Stimulated activated memory B cell treated with anti-CD40 and anti-IgM and Interleukin-4, amounts not matched to agents 10 μg/mL and 1 μg/mL and 100 μg/mL, for 72 hours (primary cell): ENCODE measurements at regions not wholly inside any gene's neighbourhood (a gene's known extent, or its start where the extent isn't known, plus 50 kb on each side); places are given as distances from the start of the nearest gene placed in this dataset.

ENCODE experiments used
- ATAC-seq: fragments of 150-1000 bp; cut with Tn5 transposase; 2 replicates; pipeline ENCODE4 v1.10.0; 2021
- H3K27ac Mint-ChIP-seq: one replicate; pipeline ENCODE4 v1.8.0; 2022; ENCODE audit warnings: mild to moderate bottlenecking, mixed read lengths
- H3K27me3 Mint-ChIP-seq: one replicate; pipeline ENCODE4 v1.8.0; 2022; ENCODE audit warnings: mixed read lengths
- H3K36me3 Mint-ChIP-seq: one replicate; pipeline ENCODE4 v1.8.0; 2022; ENCODE audit warnings: mixed read lengths
- H3K4me1 Mint-ChIP-seq: one replicate; pipeline ENCODE4 v1.8.0; 2022; ENCODE audit warnings: mixed read lengths
- H3K4me3 Mint-ChIP-seq: one replicate; pipeline ENCODE4 v1.8.0; 2022; ENCODE audit warnings: mild to moderate bottlenecking, moderate library complexity, mixed read lengths
- H3K9me3 Mint-ChIP-seq: one replicate; pipeline ENCODE4 v1.8.0; 2022; ENCODE audit warnings: mixed read lengths

- no peak for ATAC-seq
- H3K27me3 Mint-ChIP-seq: no peaks in the 10 kb centered on the region
- no peak overlapping the region for H3K27ac Mint-ChIP-seq
- H3K4me1 Mint-ChIP-seq: no peaks in the 10 kb centered on the region
- H3K36me3 Mint-ChIP-seq: no peaks in the 10 kb centered on the region
- H3K9me3 Mint-ChIP-seq: no peaks in the 10 kb centered on the region
- no peak overlapping the region for H3K4me3 Mint-ChIP-seq
Observed at GRCh38 chr20:22462975-22463914, 121.1 kb downstream of the FOXA2 start.

- no peak for ATAC-seq
- H3K36me3 Mint-ChIP-seq: no peaks in the 10 kb centered on the region
- no peaks in the 10 kb centered on the region for H3K9me3 Mint-ChIP-seq
- H3K27me3 Mint-ChIP-seq: no peaks in the 10 kb centered on the region
- H3K27ac Mint-ChIP-seq: no peak overlapping the region
- H3K4me3 Mint-ChIP-seq: no peak overlapping the region
- no peaks in the 10 kb centered on the region for H3K4me1 Mint-ChIP-seq
Observed at GRCh38 chr20:22460803-22461202, 123.6 kb downstream of the FOXA2 start.

DNA sequence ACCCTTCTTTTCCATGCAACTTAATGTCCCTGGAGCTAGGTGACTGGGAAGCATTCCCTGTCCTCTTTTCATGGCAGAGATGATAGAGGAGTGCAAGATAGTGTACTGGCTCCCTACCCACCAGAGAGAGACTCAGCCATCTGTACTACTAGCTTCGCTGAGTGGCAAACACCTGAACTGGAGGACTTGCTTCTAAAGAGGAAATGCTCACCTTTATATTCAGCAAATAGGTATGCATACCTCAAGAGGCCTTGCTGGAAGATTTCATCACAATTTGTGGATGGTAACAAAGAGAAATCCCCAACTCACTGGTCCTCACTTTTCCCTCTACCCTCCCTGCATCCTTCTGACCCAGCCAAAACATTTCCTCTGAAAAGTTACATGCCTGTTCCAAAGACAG is 124.1 kb downstream of the FOXA2 start:
- Mint-ChIP-seq H3K9me3 (no peaks in the 10 kb centered on the region), H3K27ac (no peak overlapping the region), H3K27me3 (no peaks in the 10 kb centered on the region), H3K36me3 (no peaks in the 10 kb centered on the region), H3K4me1 (no peaks in the 10 kb centered on the region), H3K4me3 (no peak overlapping the region)
- no peak for ATAC-seq

DNA sequence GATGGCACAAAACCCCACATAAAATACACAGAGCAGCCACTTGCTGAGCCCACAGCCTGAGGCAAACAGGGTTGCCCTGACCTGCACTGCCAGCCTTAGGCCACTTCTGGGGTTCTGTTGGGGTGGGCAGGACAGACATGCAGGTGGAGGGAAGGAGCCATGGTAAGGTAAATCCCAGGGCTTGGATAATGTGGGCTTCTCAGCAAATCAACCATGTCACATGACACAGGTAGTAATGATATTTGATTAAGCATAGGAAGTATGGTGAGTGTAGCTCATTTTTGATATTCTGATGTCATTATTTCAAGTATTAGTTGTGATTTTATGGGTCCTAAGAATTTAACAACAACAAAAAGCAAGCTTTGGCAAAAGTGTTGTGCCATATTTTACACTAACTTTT is 124.6 kb downstream of the FOXA2 start:
- no peaks in the 10 kb centered on the region for H3K27me3 Mint-ChIP-seq
- H3K4me1 Mint-ChIP-seq: no peaks in the 10 kb centered on the region
- ATAC-seq: no peak
- no peak overlapping the region for H3K27ac Mint-ChIP-seq
- H3K9me3 Mint-ChIP-seq: no peaks in the 10 kb centered on the region
- H3K4me3 Mint-ChIP-seq: no peak overlapping the region
- H3K36me3 Mint-ChIP-seq: no peaks in the 10 kb centered on the region

DNA sequence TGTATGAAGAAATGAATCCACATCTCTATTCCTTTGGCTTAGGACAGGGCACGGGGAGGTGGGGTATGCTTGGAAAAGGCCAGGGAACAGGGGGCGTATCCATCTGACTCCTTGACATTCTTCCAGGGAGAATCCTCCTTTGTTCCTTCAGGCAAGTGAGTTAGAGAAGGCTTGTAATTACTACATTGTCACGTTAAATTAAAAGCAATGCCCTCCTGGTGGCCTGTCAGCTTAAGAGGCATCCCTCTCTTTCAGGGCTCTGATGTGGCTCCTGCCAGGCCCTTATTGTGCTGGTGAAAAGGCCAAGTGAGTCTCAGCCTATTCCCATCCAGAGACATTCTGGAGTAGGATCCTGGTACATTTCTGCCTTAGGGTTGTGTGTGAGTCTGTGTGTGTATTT is 128.3 kb downstream of the FOXA2 start:
- H3K36me3 Mint-ChIP-seq: no peaks in the 10 kb centered on the region
- no peaks in the 10 kb centered on the region for H3K27me3 Mint-ChIP-seq
- ATAC-seq: no peak
- no peak overlapping the region for H3K27ac Mint-ChIP-seq
- no peak overlapping the region for H3K4me3 Mint-ChIP-seq
- no peaks in the 10 kb centered on the region for H3K4me1 Mint-ChIP-seq
- H3K9me3 Mint-ChIP-seq: no peaks in the 10 kb centered on the region

GRCh38 chr20:22455259-22455658 is 129.1 kb downstream of the FOXA2 start:
- Mint-ChIP-seq H3K4me3 (no peak overlapping the region), H3K27ac (no peak overlapping the region), H3K4me1 (no peaks in the 10 kb centered on the region), H3K36me3 (no peaks in the 10 kb centered on the region), H3K9me3 (no peaks in the 10 kb centered on the region), H3K27me3 (no peaks in the 10 kb centered on the region)
- ATAC-seq: no peak

DNA sequence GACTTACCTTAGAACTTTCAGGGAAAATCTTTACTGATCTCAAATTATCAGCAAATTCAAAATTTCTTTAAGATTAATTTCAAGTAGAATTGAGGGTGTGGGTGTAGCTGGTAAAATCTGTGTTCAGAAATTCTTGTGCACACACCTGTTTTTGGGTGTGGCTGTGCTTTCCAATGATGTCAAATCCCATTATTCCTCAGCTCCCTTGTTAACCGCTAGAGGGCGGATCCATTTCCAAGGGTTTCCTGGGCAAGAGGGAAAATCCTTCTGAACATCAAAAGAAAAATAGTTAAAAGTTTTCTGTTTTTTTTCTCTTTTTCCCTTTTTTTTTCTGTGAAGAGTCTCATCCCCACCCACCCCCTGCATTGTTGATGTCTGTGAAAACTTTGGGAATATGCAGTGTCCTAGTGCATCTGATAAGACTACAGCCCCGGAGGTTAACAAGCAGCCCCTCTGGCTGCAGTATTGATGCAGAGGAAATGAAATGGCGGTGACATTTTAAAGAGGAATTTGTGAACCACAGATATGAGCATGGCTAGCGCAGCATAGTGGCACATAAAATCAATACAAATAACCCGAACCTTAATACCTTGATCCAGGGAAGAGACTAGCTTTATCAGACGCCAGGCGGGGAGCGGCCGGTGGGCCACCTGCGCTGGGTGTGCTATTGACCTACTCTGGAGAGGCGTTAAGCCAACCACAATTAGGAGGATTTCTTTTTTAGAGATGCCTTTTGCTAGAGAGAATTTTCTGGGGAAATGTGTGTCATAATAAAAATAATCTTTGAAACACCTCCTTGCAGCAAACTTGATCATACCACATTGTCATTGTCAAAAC is 130.9 kb downstream of the FOXA2 start:
- Mint-ChIP-seq H3K27me3 (no peaks in the 10 kb centered on the region), H3K4me3 (no peak overlapping the region), H3K9me3 (no peaks in the 10 kb centered on the region), H3K4me1 (no peaks in the 10 kb centered on the region), H3K27ac (no peak overlapping the region), H3K36me3 (no peaks in the 10 kb centered on the region)
- ATAC-seq: no peak

DNA sequence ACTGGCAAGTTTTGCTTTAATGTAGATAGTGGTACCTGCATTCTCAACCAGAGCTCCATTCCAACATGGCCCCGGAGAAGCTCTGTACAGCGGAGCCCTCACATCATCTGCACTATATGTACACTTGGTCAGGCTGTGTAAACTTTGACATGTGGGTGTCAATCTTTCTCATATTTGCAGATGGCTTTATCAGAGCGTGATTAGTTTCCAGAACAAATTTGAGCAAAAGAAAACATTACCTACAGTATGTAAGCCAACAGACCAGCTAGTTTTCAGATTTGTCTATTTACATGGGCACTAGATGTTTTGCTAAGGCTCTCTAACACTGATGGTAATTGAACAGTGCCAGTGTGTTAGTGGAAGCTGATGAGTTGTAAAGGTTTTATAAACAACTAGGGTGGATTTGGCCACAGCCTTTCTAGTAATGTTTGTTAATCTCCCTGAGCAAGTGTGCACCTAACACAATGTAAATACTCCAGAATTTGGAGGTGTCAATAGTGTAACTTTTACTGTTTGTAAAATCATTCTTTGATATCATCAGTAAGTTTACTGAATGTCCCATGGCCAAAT is 131.8 kb downstream of the FOXA2 start:
- Mint-ChIP-seq H3K27ac (no peak overlapping the region), H3K27me3 (no peaks in the 10 kb centered on the region), H3K36me3 (no peaks in the 10 kb centered on the region), H3K4me1 (no peaks in the 10 kb centered on the region), H3K4me3 (no peak overlapping the region), H3K9me3 (no peaks in the 10 kb centered on the region)
- ATAC-seq: no peak

DNA sequence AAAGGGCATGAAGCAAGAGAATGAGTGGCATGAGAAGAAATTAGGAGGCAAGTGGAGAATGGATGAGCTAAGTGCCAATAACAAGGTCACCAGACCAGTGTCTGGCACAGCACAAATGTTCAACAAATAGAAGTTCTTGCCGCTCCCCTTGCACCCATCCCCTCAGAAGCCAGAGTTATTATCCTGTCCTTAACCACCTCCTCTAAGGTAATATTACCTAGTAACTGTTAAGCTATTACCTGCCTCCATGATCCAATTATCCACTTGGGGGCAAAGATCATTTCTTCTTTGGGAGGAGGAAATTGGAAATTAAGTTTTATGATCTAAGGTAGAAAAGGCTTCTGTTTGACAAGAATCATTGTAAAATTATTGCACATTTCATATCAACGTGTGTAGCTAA is 133.8 kb downstream of the FOXA2 start:
- no peak for ATAC-seq
- no peaks in the 10 kb centered on the region for H3K4me1 Mint-ChIP-seq
- no peaks in the 10 kb centered on the region for H3K36me3 Mint-ChIP-seq
- no peaks in the 10 kb centered on the region for H3K9me3 Mint-ChIP-seq
- no peak overlapping the region for H3K27ac Mint-ChIP-seq
- no peak overlapping the region for H3K4me3 Mint-ChIP-seq
- no peaks in the 10 kb centered on the region for H3K27me3 Mint-ChIP-seq

DNA sequence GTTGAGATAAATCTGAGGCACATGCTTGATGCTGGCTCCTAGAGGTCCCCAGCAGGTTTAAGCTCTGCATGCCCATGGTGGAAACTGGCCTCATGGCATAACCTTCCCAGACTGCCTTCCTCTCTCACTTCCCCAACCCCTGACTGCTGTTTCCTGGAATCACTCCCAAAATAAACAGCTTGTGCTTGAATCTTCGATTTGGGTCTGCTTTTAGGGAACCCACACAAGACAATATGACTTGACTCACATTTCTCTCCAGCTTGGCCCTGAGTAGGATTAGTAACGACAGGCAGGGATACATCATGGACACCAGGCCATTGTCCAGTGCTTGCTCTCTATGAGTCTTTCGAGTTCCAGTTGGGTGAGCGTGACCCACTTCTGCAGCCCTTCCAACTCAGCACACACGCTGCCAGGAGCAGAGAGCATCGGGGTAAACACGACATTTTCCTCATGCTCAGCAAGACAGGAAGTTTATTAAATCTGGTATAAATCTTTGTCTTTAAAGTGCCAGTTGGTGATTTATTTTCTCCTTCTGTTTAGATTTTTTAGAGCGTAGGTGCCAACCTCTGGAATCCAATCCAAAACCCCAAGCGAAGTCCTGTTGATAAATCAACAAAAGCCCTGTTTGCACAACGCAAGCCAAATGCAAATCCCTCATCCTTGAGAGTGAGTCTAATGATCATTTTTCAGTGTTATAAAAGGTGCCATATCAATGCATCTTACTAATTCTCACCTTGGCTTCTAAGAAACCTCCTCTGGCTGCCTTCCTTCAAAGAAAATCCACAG is 135.0 kb downstream of the FOXA2 start:
- H3K4me1 Mint-ChIP-seq: no peaks in the 10 kb centered on the region
- H3K4me3 Mint-ChIP-seq: no peak overlapping the region
- no peak for ATAC-seq
- H3K36me3 Mint-ChIP-seq: no peaks in the 10 kb centered on the region
- peaks cover 4% of the 10 kb centered on the region for H3K9me3 Mint-ChIP-seq
- H3K27ac Mint-ChIP-seq: no peak overlapping the region
- H3K27me3 Mint-ChIP-seq: no peaks in the 10 kb centered on the region

DNA sequence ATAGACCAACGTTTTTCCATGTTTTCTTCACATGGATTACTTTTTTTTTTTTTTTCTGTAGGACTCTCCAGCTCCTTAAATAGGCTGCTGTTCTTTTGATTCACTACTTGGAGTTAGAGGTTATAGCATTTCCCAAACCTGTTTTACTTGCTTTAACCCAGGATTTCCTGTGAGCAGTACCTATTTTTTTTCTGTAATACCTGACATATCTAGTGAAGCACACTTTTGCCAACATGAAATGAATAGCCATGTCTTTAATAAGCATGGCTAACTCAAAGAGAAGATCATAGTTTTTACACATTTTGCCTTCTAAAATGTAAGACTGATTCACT is 137.0 kb downstream of the FOXA2 start:
- ATAC-seq: no peak
- Mint-ChIP-seq H3K9me3 (peaks cover 4% of the 10 kb centered on the region), H3K27ac (no peak overlapping the region), H3K4me3 (no peak overlapping the region), H3K4me1 (no peaks in the 10 kb centered on the region), H3K27me3 (no peaks in the 10 kb centered on the region), H3K36me3 (no peaks in the 10 kb centered on the region)

GRCh38 chr20:22446613-22447446 is 137.5 kb downstream of the FOXA2 start:
- no peaks in the 10 kb centered on the region for H3K27me3 Mint-ChIP-seq
- ATAC-seq: no peak
- H3K27ac Mint-ChIP-seq: no peak overlapping the region
- peaks cover 4% of the 10 kb centered on the region for H3K9me3 Mint-ChIP-seq
- H3K36me3 Mint-ChIP-seq: no peaks in the 10 kb centered on the region
- no peak overlapping the region for H3K4me3 Mint-ChIP-seq
- no peaks in the 10 kb centered on the region for H3K4me1 Mint-ChIP-seq

DNA sequence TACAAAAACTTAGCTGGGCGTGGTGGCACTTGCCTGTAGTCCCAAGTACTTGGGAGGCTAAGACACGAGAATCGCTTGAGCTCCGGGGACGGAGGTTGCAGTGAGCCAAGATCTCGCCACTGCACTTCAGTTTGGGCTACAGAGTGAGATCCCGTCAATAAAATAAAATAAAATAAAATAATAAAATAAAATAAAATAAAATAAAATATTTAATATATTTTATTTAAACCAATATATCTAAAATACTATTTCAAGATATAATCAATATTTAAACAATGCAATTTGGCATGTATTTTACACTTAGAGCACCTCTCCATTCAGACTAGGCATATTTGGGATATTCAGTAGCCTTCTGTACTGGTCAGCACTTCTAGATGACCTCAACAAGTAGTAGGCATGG is 142.1 kb downstream of the FOXA2 start:
- Mint-ChIP-seq H3K9me3 (peaks cover 7% of the 10 kb centered on the region), H3K4me3 (no peak overlapping the region), H3K27me3 (no peaks in the 10 kb centered on the region), H3K4me1 (no peaks in the 10 kb centered on the region), H3K27ac (no peak overlapping the region), H3K36me3 (no peaks in the 10 kb centered on the region)
- ATAC-seq: no peak

GRCh38 chr20:22438926-22439325 is 145.4 kb downstream of the FOXA2 start:
- no peak for ATAC-seq
- H3K27ac Mint-ChIP-seq: no peak overlapping the region
- no peaks in the 10 kb centered on the region for H3K36me3 Mint-ChIP-seq
- peaks cover 3% of the 10 kb centered on the region for H3K9me3 Mint-ChIP-seq
- no peak overlapping the region for H3K4me3 Mint-ChIP-seq
- no peaks in the 10 kb centered on the region for H3K27me3 Mint-ChIP-seq
- no peaks in the 10 kb centered on the region for H3K4me1 Mint-ChIP-seq
